Activated CD4-positive, alpha-beta memory T cell treated with anti-CD3 and anti-CD28 coated beads for 36 hours (primary cell): ENCODE measurements at regions not wholly inside any gene's neighbourhood (a gene's known extent, or its start where the extent isn't known, plus 50 kb on each side); places are given as distances from the start of the nearest gene placed in this dataset.

Experiments
- CTCF ChIA-PET: fragments of 350-600 bp; sonication (Branson Sonifier 250); formaldehyde crosslinking; loops from one replicate; lab custom pipeline; 2021; ENCODE audit warnings: antibody characterized with exemption, inconsistent platforms; lab: Charles Lee
- POLR2A ChIA-PET: fragments of 350-600 bp; sonication (Branson Sonifier 250); formaldehyde crosslinking; loops from one replicate; lab custom pipeline; 2021; ENCODE audit warnings: antibody characterized with exemption; lab: Charles Lee
- DNase-seq: peaks from one replicate; pipeline ENCODE4 v3.0.0-alpha.2; 2020
- H3K27ac Mint-ChIP-seq: one replicate; pipeline ENCODE4 v1.8.0; 2021; ENCODE audit warnings: mixed read lengths
- H3K27me3 Mint-ChIP-seq: one replicate; pipeline ENCODE4 v1.8.0; 2021; ENCODE audit warnings: mixed read lengths
- H3K36me3 Mint-ChIP-seq: one replicate; pipeline ENCODE4 v1.8.0; 2021; ENCODE audit warnings: mixed read lengths
- H3K4me1 Mint-ChIP-seq: one replicate; pipeline ENCODE4 v1.8.0; 2021; ENCODE audit warnings: low read depth, mixed read lengths
- H3K4me3 Mint-ChIP-seq: one replicate; pipeline ENCODE4 v1.8.0; 2021; ENCODE audit warnings: mild to moderate bottlenecking, mixed read lengths
- H3K9me3 Mint-ChIP-seq: one replicate; pipeline ENCODE4 v1.8.0; 2021; ENCODE audit warnings: mixed read lengths
- intact Hi-C: fragments of 100-400 bp; cut with micrococcal nuclease; formaldehyde crosslinking; loops from one replicate; pipeline ENCODE4 v1.15.1; 2023

DNA sequence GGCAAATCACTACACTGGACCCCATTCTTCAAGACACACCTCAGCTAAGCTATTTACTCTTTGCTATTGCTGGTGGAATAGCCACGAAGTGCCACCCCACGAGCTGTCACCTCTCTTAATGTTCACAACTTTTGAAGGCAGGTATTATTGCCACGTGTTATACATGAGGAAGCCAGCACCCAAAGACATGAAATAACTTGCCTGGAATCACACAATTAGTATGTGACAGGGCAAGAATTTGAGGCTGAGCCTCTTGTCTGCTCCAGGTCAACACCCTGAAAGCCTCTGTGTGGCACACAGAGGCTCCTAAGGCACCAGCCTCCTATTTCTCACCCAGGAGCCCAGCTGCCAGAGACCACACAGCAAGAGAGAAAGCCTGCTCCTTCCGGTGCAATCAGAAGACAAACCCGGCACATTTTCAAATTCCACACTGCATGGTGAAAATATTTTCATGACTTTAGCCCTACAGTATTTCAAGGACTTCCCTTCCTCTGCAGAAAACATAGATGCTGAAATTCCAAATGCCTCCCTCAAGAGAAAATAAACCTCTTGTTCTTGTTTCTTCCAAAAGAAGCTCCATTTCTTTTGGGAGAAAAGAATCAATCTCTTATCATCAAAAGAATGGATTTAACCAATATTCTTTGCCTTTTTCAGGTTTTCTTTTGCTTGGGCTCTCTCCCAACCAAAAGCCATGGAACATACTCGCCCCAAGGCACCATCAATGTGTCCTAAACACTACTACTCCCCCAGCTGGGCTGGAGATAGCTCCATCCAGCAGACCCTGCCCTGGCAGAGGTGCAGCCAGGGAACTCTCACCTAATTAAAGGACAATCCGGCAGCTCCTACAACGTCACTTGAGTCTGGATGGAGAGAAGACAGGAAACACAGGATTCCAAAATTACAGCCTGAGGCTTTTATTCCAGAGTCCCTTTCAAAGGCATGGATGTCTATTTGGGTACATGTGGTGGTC is 84.7 kb upstream of the THBS1 start:
- CTCF ChIA-PET, result interaction anchor here (1.5 kb wide), 1 partner anchor 8 kb away, joined by 5 read pairs; no protein-coding TSS in a partner anchor
- Mint-ChIP-seq H3K27ac (no peak overlapping the region), H3K4me1 (no peaks in the 10 kb centered on the region), H3K27me3 (peaks cover 7% of the 10 kb centered on the region), H3K9me3 (no peaks in the 10 kb centered on the region), H3K36me3 (no peaks in the 10 kb centered on the region), H3K4me3 (no peak overlapping the region)
- POLR2A ChIA-PET, result no interaction called here
- no peak for DNase-seq
- intact Hi-C loops, result no loop called here

DNA sequence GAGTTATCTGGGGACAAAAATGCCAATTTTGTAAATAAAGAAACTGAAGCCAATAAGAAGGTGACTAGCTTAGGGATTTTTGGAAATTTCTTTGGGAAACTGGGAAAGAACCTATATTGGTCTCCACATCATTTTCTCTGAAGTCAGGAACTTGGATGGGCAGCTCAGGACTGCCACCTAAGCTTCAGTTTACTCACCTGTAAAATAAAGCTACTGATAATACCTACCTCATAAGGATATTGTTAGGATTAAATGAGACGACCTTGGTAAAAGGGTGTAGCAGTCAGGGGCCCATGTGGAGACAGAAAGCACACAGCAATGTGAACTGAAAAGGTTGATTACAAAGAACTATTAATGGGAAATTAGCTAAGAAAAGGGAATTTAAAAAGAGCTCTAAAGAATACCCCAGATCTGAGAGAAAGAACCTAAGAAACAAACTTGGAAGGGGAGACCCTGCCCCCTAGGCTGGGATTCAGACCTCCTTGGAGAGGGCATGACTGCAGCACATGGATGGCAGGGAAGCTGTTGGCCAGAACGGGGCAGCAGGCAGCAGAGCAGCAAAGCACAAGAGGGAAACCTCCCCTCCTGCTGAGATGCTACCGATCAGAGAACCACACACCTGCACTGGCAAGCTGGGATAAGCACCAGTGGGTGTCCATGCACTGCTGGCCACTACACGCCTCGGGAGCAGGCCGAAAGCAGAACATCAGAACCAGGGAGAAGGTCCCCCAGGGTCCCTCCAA is 83.7 kb upstream of the THBS1 start:
- intact Hi-C loops, result no loop called here
- no peaks in the 10 kb centered on the region for H3K4me1 Mint-ChIP-seq
- no peaks in the 10 kb centered on the region for H3K9me3 Mint-ChIP-seq
- DNase-seq, result no peak
- no peaks in the 10 kb centered on the region for H3K36me3 Mint-ChIP-seq
- CTCF ChIA-PET, result interaction anchor here (1.5 to 1.7 kb wide), 2 partner anchors 9 to 260 kb away, joined by 5 read pairs; no protein-coding TSS in a partner anchor
- H3K27me3 Mint-ChIP-seq, result peaks cover 10% of the 10 kb centered on the region
- POLR2A ChIA-PET, result no interaction called here
- H3K4me3 Mint-ChIP-seq, result no peak overlapping the region
- H3K27ac Mint-ChIP-seq, result no peak overlapping the region

DNA sequence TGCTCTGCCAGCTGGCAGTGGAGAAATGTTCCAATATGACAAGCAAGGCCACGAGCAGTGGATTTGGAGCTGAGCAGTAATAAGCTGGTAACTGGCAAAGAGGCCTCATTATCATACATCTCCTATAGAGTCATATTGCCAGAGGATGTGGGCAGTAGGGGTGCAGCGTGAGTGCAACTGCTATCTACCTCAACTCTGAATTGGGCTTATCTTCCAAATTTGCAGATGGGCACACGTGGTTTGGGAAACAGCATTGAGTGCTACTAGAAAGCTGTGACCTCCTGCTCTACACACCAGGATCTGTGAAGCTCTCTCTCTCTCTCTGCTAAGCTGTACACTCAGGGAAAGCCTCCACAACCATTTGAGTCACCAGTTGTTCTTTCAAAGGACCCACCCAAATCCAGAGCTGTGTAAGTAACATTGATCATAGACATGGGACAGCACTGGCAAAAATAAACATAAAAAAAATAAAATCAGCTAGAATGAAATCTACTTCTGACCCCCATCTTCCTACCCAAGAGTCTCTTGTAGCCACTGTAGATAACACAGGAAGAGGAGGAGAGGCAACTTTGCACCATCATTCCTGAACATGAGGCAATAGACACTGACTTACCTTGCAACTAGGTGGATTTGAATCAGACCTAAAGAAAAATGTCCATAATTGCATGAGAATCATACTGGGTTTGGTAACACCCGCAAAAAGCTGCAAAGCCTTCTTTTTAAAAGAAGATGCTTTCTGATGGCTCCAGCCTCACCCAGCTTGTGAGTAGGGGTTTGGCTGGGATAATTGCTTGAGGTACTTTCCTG is 82.9 kb upstream of the THBS1 start:
- DNase-seq, result peak; percentile 13
- Mint-ChIP-seq H3K36me3 (no peaks in the 10 kb centered on the region), H3K9me3 (no peaks in the 10 kb centered on the region), H3K27me3 (peaks cover 10% of the 10 kb centered on the region), H3K4me1 (no peaks in the 10 kb centered on the region), H3K27ac (no peak overlapping the region), H3K4me3 (no peak overlapping the region)
- intact Hi-C loops, result no loop called here
- POLR2A ChIA-PET, result no interaction called here
- CTCF ChIA-PET, result interaction anchor here (1.4 to 1.7 kb wide), 3 partner anchors 10 to 259 kb away, joined by 3 to 5 read pairs (median 5); partner anchors contain the start of gene THBS1

DNA sequence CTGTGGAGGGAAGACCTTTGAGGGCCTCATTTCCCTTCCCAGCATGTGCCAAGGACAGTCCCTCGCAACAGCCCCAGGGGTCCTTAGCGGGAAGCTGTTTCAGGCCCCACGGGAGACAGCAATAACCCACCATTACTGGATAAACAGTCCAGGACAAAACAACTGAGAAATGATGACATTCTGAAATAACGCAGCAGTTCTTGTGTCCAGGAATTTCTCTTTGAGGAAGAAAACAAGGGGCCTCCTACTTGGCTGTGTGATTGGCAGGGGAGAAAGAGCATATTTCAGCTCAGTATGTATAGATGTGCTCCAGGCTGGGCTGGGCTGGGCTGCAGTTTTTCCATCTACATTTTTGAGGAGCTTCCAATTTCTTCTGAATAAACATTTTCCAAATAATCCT is 82.2 kb upstream of the THBS1 start:
- ChIA-PET CTCF (interaction anchor here (1.4 to 1.7 kb wide), 2 partner anchors 82 to 258 kb away, joined by 3 to 5 read pairs; partner anchors contain the start of gene THBS1), POLR2A (no interaction called here)
- no peaks in the 10 kb centered on the region for H3K36me3 Mint-ChIP-seq
- H3K27ac Mint-ChIP-seq, result no peak overlapping the region
- H3K4me3 Mint-ChIP-seq, result no peak overlapping the region
- H3K4me1 Mint-ChIP-seq, result no peaks in the 10 kb centered on the region
- no peak for DNase-seq
- H3K9me3 Mint-ChIP-seq, result no peaks in the 10 kb centered on the region
- H3K27me3 Mint-ChIP-seq, result peaks cover 10% of the 10 kb centered on the region
- intact Hi-C loops, result no loop called here

DNA sequence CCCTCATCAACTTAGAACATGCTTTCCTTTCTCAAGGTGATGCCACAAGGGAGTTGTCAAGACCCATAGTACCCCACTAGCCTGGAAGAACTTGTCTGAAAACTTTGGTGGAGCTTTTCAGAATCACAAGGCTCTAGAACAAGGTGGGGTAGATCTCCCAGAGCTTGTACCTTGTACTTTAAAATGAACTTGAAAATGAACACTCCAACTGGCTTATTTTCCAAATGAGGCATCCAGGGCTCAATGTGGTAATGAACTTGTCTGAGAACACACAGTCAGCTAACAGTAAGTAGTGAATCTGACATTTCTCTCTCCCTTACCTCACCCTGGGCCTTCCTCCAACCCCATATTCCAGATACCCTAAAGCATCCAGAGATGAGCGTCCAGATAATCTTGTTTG is 81.8 kb upstream of the THBS1 start:
- ChIA-PET POLR2A (no interaction called here), CTCF (interaction anchor here (1.4 kb wide), 1 partner anchor 82 kb away, joined by 3 read pairs; the partner anchor contains the start of gene THBS1)
- H3K4me3 Mint-ChIP-seq, result no peak overlapping the region
- H3K4me1 Mint-ChIP-seq, result no peaks in the 10 kb centered on the region
- peaks cover 10% of the 10 kb centered on the region for H3K27me3 Mint-ChIP-seq
- H3K27ac Mint-ChIP-seq, result no peak overlapping the region
- H3K36me3 Mint-ChIP-seq, result no peaks in the 10 kb centered on the region
- intact Hi-C loops, result no loop called here
- DNase-seq, result no peak
- no peaks in the 10 kb centered on the region for H3K9me3 Mint-ChIP-seq

DNA sequence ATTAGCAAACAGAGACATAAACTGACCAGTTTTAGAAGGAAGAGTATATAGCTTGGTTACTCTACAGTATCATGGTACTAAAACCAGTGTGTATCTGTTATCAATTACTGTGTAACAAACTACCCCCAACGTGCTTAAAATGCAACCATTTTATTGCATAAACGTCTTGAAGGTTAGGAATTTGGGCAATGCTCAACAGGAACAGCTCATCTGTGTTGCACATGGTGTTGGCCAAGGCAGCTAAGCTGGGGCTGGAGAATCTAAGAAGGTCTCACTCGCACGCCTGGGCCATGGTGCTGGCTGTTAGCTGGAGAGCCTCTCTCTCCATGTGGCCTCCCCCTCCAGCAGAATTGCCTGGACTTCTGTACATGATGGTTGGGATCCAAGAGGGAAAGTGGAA is 81.2 kb upstream of the THBS1 start:
- intact Hi-C loops, result no loop called here
- Mint-ChIP-seq H3K9me3 (no peaks in the 10 kb centered on the region), H3K27me3 (peaks cover 10% of the 10 kb centered on the region), H3K4me1 (no peaks in the 10 kb centered on the region), H3K36me3 (no peaks in the 10 kb centered on the region), H3K27ac (no peak overlapping the region), H3K4me3 (no peak overlapping the region)
- ChIA-PET POLR2A (no interaction called here), CTCF (no interaction called here)
- DNase-seq, result no peak

DNA sequence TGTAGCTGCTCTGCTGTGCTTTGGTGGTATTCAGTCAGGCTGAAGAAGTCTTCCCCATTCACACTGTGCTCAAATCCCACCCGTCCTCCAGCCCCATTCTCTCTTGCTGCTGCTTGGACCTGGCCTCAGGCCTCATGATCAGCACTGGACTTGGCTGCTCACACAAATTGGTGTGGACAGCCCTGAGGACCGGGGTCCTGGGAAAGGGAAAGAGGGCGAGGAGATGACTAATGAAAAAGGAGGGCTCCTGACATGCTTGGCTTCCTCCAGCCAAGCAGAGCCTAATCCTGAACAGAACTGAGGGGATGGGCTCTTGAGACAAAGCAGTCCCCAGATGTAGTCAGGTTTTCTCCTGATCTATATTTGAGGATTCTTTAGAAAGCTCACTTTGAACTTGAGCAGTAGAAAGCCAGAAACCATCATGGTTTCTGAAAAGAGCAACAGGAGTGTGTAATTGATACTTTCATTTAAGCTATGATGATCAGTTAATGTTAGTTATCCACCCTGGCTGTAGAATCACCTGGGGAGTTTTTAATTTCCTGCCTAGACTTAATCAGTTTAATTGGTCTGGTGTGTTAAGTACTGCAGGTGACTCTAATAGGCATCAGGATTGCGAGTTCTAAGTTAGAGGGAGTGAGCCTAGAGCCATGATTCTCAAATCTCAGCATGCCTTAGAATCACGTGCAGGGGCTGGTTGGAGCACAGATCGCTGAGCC is 79.4 kb upstream of the THBS1 start:
- H3K4me1 Mint-ChIP-seq, result no peaks in the 10 kb centered on the region
- intact Hi-C loops, result no loop called here
- no peak overlapping the region for H3K27ac Mint-ChIP-seq
- DNase-seq, result no peak
- no peaks in the 10 kb centered on the region for H3K36me3 Mint-ChIP-seq
- ChIA-PET CTCF (no interaction called here), POLR2A (no interaction called here)
- no peak overlapping the region for H3K4me3 Mint-ChIP-seq
- H3K9me3 Mint-ChIP-seq, result no peaks in the 10 kb centered on the region
- peaks cover 8% of the 10 kb centered on the region for H3K27me3 Mint-ChIP-seq

DNA sequence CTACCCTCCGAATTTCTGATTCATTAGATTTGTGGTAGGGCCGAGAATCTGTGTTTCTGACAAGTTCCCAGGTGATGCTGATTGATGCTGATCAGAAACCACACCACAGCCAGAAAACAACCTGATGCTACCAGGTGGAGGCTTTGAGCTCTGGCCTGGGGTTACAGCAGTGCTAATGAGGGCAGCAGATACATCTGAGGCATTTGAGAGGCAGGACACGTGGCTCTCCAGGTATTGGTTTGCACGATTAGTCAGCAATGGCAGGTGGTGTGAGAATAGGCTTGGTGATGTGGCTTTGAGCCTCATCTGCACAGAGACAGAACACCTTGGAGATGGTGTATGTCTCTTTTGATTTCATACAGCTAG is 78.8 kb upstream of the THBS1 start:
- ChIA-PET POLR2A (no interaction called here), CTCF (no interaction called here)
- no peaks in the 10 kb centered on the region for H3K36me3 Mint-ChIP-seq
- H3K27ac Mint-ChIP-seq, result no peak overlapping the region
- peaks cover 7% of the 10 kb centered on the region for H3K27me3 Mint-ChIP-seq
- no peaks in the 10 kb centered on the region for H3K9me3 Mint-ChIP-seq
- DNase-seq, result no peak
- intact Hi-C loops, result no loop called here
- no peak overlapping the region for H3K4me3 Mint-ChIP-seq
- H3K4me1 Mint-ChIP-seq, result no peaks in the 10 kb centered on the region

DNA sequence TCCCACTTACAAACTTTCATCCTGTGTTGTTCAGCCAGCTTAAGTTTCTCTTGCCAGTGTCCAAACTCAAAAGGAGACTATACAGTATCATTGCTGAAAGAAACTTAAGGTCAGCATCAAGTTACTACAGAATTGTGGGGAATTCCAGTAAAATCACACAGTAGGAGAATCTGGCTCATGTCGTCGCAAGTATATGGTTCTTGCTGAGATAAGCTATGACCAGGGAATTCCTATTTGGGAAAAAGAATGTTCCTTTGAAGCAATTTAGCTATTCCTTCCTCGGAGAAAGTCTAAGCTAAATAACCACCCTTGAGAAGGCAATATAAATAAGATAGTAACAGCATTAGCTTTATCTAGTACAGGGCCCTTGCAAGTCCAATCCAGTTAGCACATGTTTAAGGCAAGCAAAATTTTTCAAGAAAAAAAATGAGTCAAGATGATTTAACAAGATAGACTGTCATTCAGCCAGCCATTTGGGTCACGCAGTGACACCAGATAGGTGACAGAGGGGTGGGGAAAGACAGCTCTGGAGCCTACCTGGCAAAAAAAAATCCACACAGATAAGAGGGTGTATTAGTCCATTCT is 78.2 kb upstream of the THBS1 start:
- peaks cover 9% of the 10 kb centered on the region for H3K27me3 Mint-ChIP-seq
- no peaks in the 10 kb centered on the region for H3K4me1 Mint-ChIP-seq
- no peak for DNase-seq
- no peak overlapping the region for H3K4me3 Mint-ChIP-seq
- H3K27ac Mint-ChIP-seq, result no peak overlapping the region
- intact Hi-C loops, result no loop called here
- H3K9me3 Mint-ChIP-seq, result no peaks in the 10 kb centered on the region
- ChIA-PET CTCF (no interaction called here), POLR2A (no interaction called here)
- H3K36me3 Mint-ChIP-seq, result no peaks in the 10 kb centered on the region

DNA sequence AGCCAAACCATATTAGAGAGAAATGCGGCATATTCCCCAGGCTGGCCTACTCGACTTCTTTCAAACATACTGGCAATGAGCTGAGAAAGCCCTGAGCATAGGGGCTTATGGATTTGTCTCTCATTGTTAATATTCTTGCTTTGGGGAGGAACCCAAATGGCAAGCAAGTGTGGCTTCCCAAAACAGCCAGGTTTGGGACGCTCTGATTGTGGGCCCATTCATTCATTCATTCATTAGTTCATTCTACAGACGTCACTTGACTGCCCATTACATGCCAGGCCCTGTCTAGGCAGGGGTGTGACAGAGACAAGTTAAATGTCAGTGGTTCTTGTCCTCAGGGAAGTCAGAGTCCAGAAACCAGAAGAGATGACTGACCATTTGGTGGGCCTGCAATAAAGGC is 77.4 kb upstream of the THBS1 start:
- DNase-seq, result no peak
- intact Hi-C loops, result no loop called here
- Mint-ChIP-seq H3K27ac (no peak overlapping the region), H3K36me3 (no peaks in the 10 kb centered on the region), H3K9me3 (no peaks in the 10 kb centered on the region), H3K4me1 (no peaks in the 10 kb centered on the region), H3K27me3 (peaks cover 12% of the 10 kb centered on the region), H3K4me3 (no peak overlapping the region)
- ChIA-PET CTCF (no interaction called here), POLR2A (no interaction called here)

DNA sequence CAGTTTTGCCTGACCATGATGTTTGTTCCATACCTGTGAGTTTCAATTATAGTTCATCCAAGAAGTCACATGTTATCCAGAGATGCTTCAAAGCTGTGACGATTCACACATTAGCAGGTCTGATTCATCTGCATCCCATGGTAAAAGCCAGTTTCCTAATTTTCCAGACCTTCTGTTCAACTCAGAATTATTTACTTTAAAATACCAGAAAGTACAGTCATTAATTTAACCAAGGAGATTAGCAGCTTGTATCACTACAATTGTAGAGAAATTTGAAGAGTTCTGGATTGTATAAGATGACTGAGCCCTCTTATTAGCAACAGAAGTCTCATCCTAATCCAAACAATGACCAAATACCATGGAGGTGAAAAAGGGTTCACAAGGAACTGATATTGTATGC is 76.1 kb upstream of the THBS1 start:
- intact Hi-C loops, result no loop called here
- POLR2A ChIA-PET, result no interaction called here
- DNase-seq, result no peak
- H3K27ac Mint-ChIP-seq, result no peak overlapping the region
- no peak overlapping the region for H3K4me3 Mint-ChIP-seq
- H3K9me3 Mint-ChIP-seq, result no peaks in the 10 kb centered on the region
- H3K36me3 Mint-ChIP-seq, result no peaks in the 10 kb centered on the region
- H3K27me3 Mint-ChIP-seq, result peaks cover 10% of the 10 kb centered on the region
- no peaks in the 10 kb centered on the region for H3K4me1 Mint-ChIP-seq
- CTCF ChIA-PET, result no interaction called here
